ENCODE measurements at regions not wholly inside any gene's neighbourhood (a gene's known extent, or its start where the extent isn't known, plus 50 kb on each side); places are given as distances from the start of the nearest gene placed in this dataset.

DNA sequence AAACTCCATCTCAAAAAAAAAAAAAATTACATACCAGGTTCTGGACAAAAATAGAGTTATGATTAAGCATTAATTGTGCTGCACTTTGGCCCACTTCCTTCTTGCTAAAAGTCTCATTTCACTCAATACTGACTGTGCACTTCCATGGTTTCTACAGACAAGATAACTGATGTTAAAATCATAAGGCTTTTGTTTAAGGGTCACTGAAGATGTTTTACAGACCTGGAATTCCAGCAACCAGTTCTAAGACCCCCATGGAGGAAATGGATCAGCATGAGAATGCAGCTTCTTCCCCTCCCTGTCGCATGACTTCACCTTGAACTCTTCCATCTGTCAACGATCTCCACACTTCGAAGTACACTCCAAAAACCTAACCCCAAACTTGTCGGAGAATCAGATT is 1191.8 kb upstream of the AUTS2 start:
- Histone ChIP-seq H3K79me1 (ENCODE audit: low read depth in 1 of 2, low read length in 2 of 2) (no peaks in the 10 kb centered on the region), H3K27me3 (ENCODE audit: control insufficient read depth, insufficient read depth, low read length) (no peaks in the 10 kb centered on the region), H2BK5ac (ENCODE audit: low read depth, low read length, poor library complexity, severe bottlenecking) (no peak overlapping the region), H3K14ac (replicated peaks; ENCODE audit: low read depth, low read length) (no peak overlapping the region), H4K8ac (ENCODE audit: low read depth in 2 of 2, low read length in 2 of 2) (no peak overlapping the region), H3K4me1 (ENCODE audit: control insufficient read depth, insufficient read depth, low read length) (no peaks in the 10 kb centered on the region), H3K9me1 (ENCODE audit: insufficient read depth, low read length) (no peaks in the 10 kb centered on the region), H2AK5ac (ENCODE audit: low read depth, low read length) (no peak overlapping the region), H2BK20ac (ENCODE audit: low read depth, low read length) (no peak overlapping the region), H4K20me1 (ENCODE audit: insufficient read depth, low read length) (no peaks in the 10 kb centered on the region), H4K91ac (ENCODE audit: insufficient read depth, low read depth, low read length) (no peak overlapping the region), H3K4ac (ENCODE audit: low read depth, low read length) (no peak overlapping the region), H3K4me3 (ENCODE audit: insufficient read depth, low read depth, low read length) (no peak overlapping the region), H3K56ac (ENCODE audit: extremely low read depth, insufficient read depth, low read length) (no peak overlapping the region), H3K9ac (ENCODE audit: low read depth, low read length) (no peak overlapping the region), H2BK15ac (ENCODE audit: low read depth, low read length) (no peak overlapping the region), H3K18ac (ENCODE audit: low read depth, low read length) (no peak overlapping the region), H2AK9ac (replicated peaks; ENCODE audit: low read depth, low read length, poor library complexity) (no peak overlapping the region), H2BK120ac (ENCODE audit: low read depth, low read length) (no peak overlapping the region), H3K9me3 (ENCODE audit: control insufficient read depth, insufficient read depth, low read length) (peaks cover 3% of the 10 kb centered on the region), H4K5ac (ENCODE audit: low read depth, low read length) (no peak overlapping the region), H3K36me3 (ENCODE audit: control insufficient read depth, insufficient read depth, low read length) (no peaks in the 10 kb centered on the region), H2AFZ (replicated peaks; ENCODE audit: low read length, poor library complexity) (no peak overlapping the region), H3K23ac (ENCODE audit: low read depth, low read length) (no peak overlapping the region), H3K27ac (ENCODE audit: insufficient read depth, low read length) (no peak overlapping the region), H3K4me2 (ENCODE audit: low read depth, low read length) (no peak overlapping the region)
- DNase-seq: no peak
- in situ Hi-C loops (cut with MboI; ENCODE audit: low sequenced_read_pairs): no loop called here
- TF ChIP-seq CEBPB (IDR thresholded peaks at IDR 0.05; ENCODE audit: low read depth, low read length): no peak
- TF ChIP-seq, protein P1, sequence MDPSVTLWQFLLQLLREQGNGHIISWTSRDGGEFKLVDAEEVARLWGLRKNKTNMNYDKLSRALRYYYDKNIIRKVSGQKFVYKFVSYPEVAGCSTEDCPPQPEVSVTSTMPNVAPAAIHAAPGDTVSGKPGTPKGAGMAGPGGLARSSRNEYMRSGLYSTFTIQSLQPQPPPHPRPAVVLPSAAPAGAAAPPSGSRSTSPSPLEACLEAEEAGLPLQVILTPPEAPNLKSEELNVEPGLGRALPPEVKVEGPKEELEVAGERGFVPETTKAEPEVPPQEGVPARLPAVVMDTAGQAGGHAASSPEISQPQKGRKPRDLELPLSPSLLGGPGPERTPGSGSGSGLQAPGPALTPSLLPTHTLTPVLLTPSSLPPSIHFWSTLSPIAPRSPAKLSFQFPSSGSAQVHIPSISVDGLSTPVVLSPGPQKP (IDR thresholded peaks at IDR 0.05; ENCODE audit: borderline replicate concordance, low read depth, low read length): no peak
- TF ChIP-seq POLR2A (IDR thresholded peaks at IDR 0.05; ENCODE audit: low read depth, low read length): no peak
- TF ChIP-seq CTCF (conservative IDR thresholded peaks at IDR 0.05; ENCODE audit: low read depth, low read length): no peak
- no peak for TF ChIP-seq MXI1 (IDR thresholded peaks at IDR 0.05; ENCODE audit: borderline replicate concordance, low read depth, low read length)
- TF ChIP-seq RAD21 (IDR thresholded peaks at IDR 0.05; ENCODE audit: low read length): no peak
- no peak for TF ChIP-seq RFX5 (IDR thresholded peaks at IDR 0.05; ENCODE audit: low read depth, low read length)
- no peak for TF ChIP-seq MAFK (IDR thresholded peaks at IDR 0.05; ENCODE audit: low read depth, low read length)
- TF ChIP-seq BHLHE40 (IDR thresholded peaks at IDR 0.05; ENCODE audit: low read depth, low read length): no peak
- no peak for TF ChIP-seq CHD1 (IDR thresholded peaks at IDR 0.05; ENCODE audit: low read depth, low read length)
- TF ChIP-seq, protein P2, sequence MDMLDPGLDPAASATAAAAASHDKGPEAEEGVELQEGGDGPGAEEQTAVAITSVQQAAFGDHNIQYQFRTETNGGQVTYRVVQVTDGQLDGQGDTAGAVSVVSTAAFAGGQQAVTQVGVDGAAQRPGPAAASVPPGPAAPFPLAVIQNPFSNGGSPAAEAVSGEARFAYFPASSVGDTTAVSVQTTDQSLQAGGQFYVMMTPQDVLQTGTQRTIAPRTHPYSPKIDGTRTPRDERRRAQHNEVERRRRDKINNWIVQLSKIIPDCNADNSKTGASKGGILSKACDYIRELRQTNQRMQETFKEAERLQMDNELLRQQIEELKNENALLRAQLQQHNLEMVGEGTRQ (IDR thresholded peaks at IDR 0.05; ENCODE audit: low read depth, low read length): no peak
- no peak for TF ChIP-seq RCOR1 (IDR thresholded peaks at IDR 0.05; ENCODE audit: insufficient replicate concordance, low read length)
- TF ChIP-seq NFE2L2 (IDR thresholded peaks at IDR 0.05; ENCODE audit: low read depth, low read length): no peak
- no TSS peak for BruUV-seq (replicated peaks)
- CTCF ChIA-PET: no interaction called here
- 40% methylated on average over 1 of the region's 4 CpGs; no CpG with 5 or more reads in 1 of the 2 experiments for WGBS, 2 experiments (ENCODE audit: extremely low coverage in 2 of 2, insufficient read length in 1 of 2)
- POLR2A ChIA-PET (ENCODE audit: unreplicated experiment): no interaction called here
- no peak for ATAC-seq (ENCODE audit: low read depth)
- intact Hi-C loops (cut with micrococcal nuclease): no loop called here
- dilution Hi-C loops (cut with HindIII; ENCODE audit: low sequenced_read_pairs, unreplicated experiment): no loop called here

Data from IMR-90 (cell line).